HEK293 (cell line): ENCODE measurements at regions not wholly inside any gene's neighbourhood (a gene's known extent, or its start where the extent isn't known, plus 50 kb on each side); places are given as distances from the start of the nearest gene placed in this dataset.

ENCODE experiments used
- CTCF ChIA-PET: fragments of 350-600 bp; formaldehyde crosslinking; extraction: SDS; loops from one replicate; lab custom pipeline; 2021; ENCODE audit warnings: antibody characterized with exemption; lab: Yijun Ruan, JAX
- POLR2A ChIA-PET: fragments of 300-600 bp; formaldehyde crosslinking; extraction: SDS; loops from one replicate; lab custom pipeline; 2020; ENCODE audit warnings: antibody characterized with exemption, inconsistent platforms; lab: Yijun Ruan, JAX
- H3K27ac ChIP-seq: fragments of 200-500 bp; sonication (Bioruptor generic); 2 replicates; pipeline ENCODE4 v1.5.1; 2014; ENCODE audit warnings: low read depth, low read length, control low read depth, inconsistent platforms; ENCODE audit errors: extremely low read depth
- H3K36me3 ChIP-seq, 2 experiments: fragments of 200-500 bp in 1 of 2; sonication (Bioruptor generic) in 1 of 2; 1 replicate in 1 of 2; 2 replicates in 1 of 2; pipeline ENCODE4 v1.5.1; 2014 to 2017; ENCODE audit warnings: inconsistent platforms in 2 of 2, low read length in 2 of 2; ENCODE audit not compliant: control insufficient read depth in 2 of 2, insufficient read depth in 1 of 2
- H3K4me1 ChIP-seq: fragments of 200-500 bp; sonication (Bioruptor generic); 2 replicates; pipeline ENCODE4 v1.5.1; 2014; ENCODE audit warnings: mild to moderate bottlenecking, low read length, inconsistent platforms; ENCODE audit not compliant: control insufficient read depth, insufficient read depth
- H3K4me3 ChIP-seq: 2 replicates; pipeline ENCODE4 v1.5.1; 2011; ENCODE audit warnings: low read depth, mild to moderate bottlenecking, control low read depth, low read length, moderate library complexity
- H3K9me3 ChIP-seq: fragments of 200-500 bp; sonication (Bioruptor generic); 2 replicates; pipeline ENCODE4 v1.5.1; 2014; ENCODE audit warnings: low read depth, low read length, inconsistent platforms; ENCODE audit not compliant: control insufficient read depth, insufficient read depth
- FEZF1 ChIP-seq: fragments of 450-650 bp; formaldehyde crosslinking; IDR thresholded peaks from 2 replicates; pipeline ENCODE4 v1.5.1; 2016; ENCODE audit warnings: missing biosample characterization, missing genetic modification characterization
- GLIS1 ChIP-seq: fragments of 450-650 bp; formaldehyde crosslinking; IDR thresholded peaks from 2 replicates; pipeline ENCODE4 v1.5.1; 2016; ENCODE audit warnings: missing biosample characterization, missing genetic modification characterization
- KLF8 ChIP-seq: fragments of 450-650 bp; formaldehyde crosslinking; IDR thresholded peaks from 2 replicates; pipeline ENCODE4 v1.5.1; 2016; ENCODE audit warnings: missing biosample characterization, missing genetic modification characterization
- OSR2 ChIP-seq: fragments of 450-650 bp; formaldehyde crosslinking; IDR thresholded peaks from 2 replicates; pipeline ENCODE4 v1.5.1; 2016; ENCODE audit warnings: missing biosample characterization, missing genetic modification characterization
- SCRT1 ChIP-seq: fragments of 450-650 bp; formaldehyde crosslinking; IDR thresholded peaks from 2 replicates; pipeline ENCODE4 v1.5.1; 2016; ENCODE audit warnings: missing biosample characterization, missing genetic modification characterization, borderline replicate concordance
- ZBTB11 ChIP-seq: fragments of 450-650 bp; formaldehyde crosslinking; conservative IDR thresholded peaks from 2 replicates; pipeline ENCODE4 v1.5.1; 2016; ENCODE audit warnings: low read depth, missing biosample characterization, missing genetic modification characterization
- ZNF114 ChIP-seq: fragments of 450-650 bp; formaldehyde crosslinking; IDR thresholded peaks from 2 replicates; pipeline ENCODE4 v1.5.0; 2017; ENCODE audit warnings: missing biosample characterization, missing genetic modification characterization
- ZNF16 ChIP-seq: fragments of 450-650 bp; formaldehyde crosslinking; IDR thresholded peaks from 2 replicates; pipeline ENCODE4 v1.5.1; 2016; ENCODE audit warnings: low read depth, missing biosample characterization, missing genetic modification characterization
- ZNF211 ChIP-seq: fragments of 450-650 bp; formaldehyde crosslinking; IDR thresholded peaks from 2 replicates; pipeline ENCODE4 v1.5.1; 2016; ENCODE audit warnings: low read depth, missing biosample characterization, missing genetic modification characterization
- ZNF239 ChIP-seq: fragments of 450-650 bp; formaldehyde crosslinking; IDR thresholded peaks from 2 replicates; pipeline ENCODE4 v1.5.1; 2016; ENCODE audit warnings: missing biosample characterization, missing genetic modification characterization
- ZNF518A ChIP-seq: fragments of 450-650 bp; formaldehyde crosslinking; conservative IDR thresholded peaks from 2 replicates; pipeline ENCODE4 v1.5.1; 2016; ENCODE audit warnings: low read depth, missing biosample characterization, missing genetic modification characterization
- ZNF530 ChIP-seq: fragments of 450-650 bp; formaldehyde crosslinking; IDR thresholded peaks from 2 replicates; pipeline ENCODE4 v1.5.1; 2016; ENCODE audit warnings: low read depth, missing biosample characterization, missing genetic modification characterization
- ZNF558 ChIP-seq: fragments of 450-650 bp; formaldehyde crosslinking; IDR thresholded peaks from 2 replicates; pipeline ENCODE4 v1.5.1; 2016; ENCODE audit warnings: missing biosample characterization, missing genetic modification characterization
- ZNF621 ChIP-seq: fragments of 450-650 bp; formaldehyde crosslinking; IDR thresholded peaks from 2 replicates; pipeline ENCODE4 v1.5.1; 2017; ENCODE audit warnings: missing biosample characterization, missing genetic modification characterization

- Histone ChIP-seq H3K9me3 (no peaks in the 10 kb centered on the region), H3K27ac (no peak overlapping the region), H3K4me1 (no peaks in the 10 kb centered on the region), H3K36me3 (no peaks in the 10 kb centered on the region)
- ChIA-PET POLR2A (no interaction called here), CTCF (no interaction called here)
- TF ChIP-seq ZBTB11 (tag by site-specific recombination) (no peak), GLIS1 (tag by site-specific recombination) (no peak), ZNF558 (tag by site-specific recombination) (no peak), ZNF239 (tag by site-specific recombination) (no peak), ZNF211 (tag by site-specific recombination) (no peak), ZNF530 (tag by site-specific recombination) (no peak)
- TF ChIP-seq, all 188 proteins: peak for 0
- no peak overlapping the region for H3K4me3 ChIP-seq
Measured at GRCh38 chr2:61640406-61640805, 102.2 kb upstream of the XPO1 start.

- Histone ChIP-seq H3K9me3 (no peaks in the 10 kb centered on the region), H3K4me3 (no peak overlapping the region), H3K4me1 (no peaks in the 10 kb centered on the region)
- ChIA-PET POLR2A (no interaction called here), CTCF (interaction anchor here (0.7 kb wide), 1 partner anchor 438 kb away, joined by 4 read pairs; no protein-coding TSS in a partner anchor)
- no peak for TF ChIP-seq ZNF518A (tag by site-specific recombination)
- no peak for TF ChIP-seq OSR2
- TF ChIP-seq FEZF1: no peak
- no peak for TF ChIP-seq ZNF16 (tag by site-specific recombination)
- TF ChIP-seq ZNF621 (tag by site-specific recombination): no peak
- TF ChIP-seq, all 188 proteins: peak for 0
- H3K36me3 ChIP-seq: no peaks in the 10 kb centered on the region
- no peak overlapping the region for H3K27ac ChIP-seq
Measured at GRCh38 chr2:61639721-61640120, 101.6 kb upstream of the XPO1 start.

GRCh38 chr2:61636686-61637085 is 98.5 kb upstream of the XPO1 start:
- ChIA-PET POLR2A (no interaction called here), CTCF (interaction anchor here (2.1 to 2.2 kb wide), 2 partner anchors 12 to 14 kb away, joined by 4 to 10 read pairs; no protein-coding TSS in a partner anchor)

More at GRCh38 chr2:61636686-61637085, 98.5 kb upstream of the XPO1 start:
- Histone ChIP-seq H3K36me3 (no peaks in the 10 kb centered on the region), H3K4me1 (no peaks in the 10 kb centered on the region), H3K9me3 (no peaks in the 10 kb centered on the region), H3K27ac (no peak overlapping the region), H3K4me3 (no peak overlapping the region)
- no peak for TF ChIP-seq KLF8
- TF ChIP-seq SCRT1: 0 out of 2 replicates have a peak, but pooled peaks have one; percentile 19
- no peak for TF ChIP-seq ZNF114
